GM10266 (cell line): ENCODE measurements at regions not wholly inside any gene's neighbourhood (a gene's known extent, or its start where the extent isn't known, plus 50 kb on each side); places are given as distances from the start of the nearest gene placed in this dataset.

Source experiments
- DNase-seq: peaks from one replicate; pipeline ENCODE4 v3.0.0; 2012; ENCODE audit errors: extremely low spot score
- CTCF ChIP-seq: IDR thresholded peaks from 2 replicates; pipeline ENCODE4 v1.5.1; 2012; ENCODE audit warnings: mild to moderate bottlenecking, low read depth; ENCODE audit not compliant: control insufficient read depth, insufficient read depth; ENCODE audit errors: missing control alignments

DNA sequence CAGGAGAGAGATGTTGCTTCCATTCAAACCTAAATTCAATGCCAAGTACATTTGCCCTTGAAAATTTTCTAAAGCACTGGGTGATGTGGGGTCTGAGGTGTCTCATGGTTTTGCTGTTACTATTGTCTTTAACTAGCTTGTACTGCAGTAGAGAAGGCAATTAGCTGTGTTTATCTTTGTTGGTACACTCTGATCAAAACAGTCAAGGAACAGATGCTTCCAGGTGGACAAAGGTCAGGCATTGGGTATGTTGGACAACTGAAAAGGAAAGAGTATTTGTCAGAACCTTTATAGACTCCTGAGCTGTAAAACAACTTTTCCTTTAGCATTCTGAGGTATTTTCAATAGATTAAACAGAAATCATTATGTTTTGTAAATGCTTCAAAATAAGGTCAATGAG, 2228.7 kb upstream of the WWC1 start:
- no peak for DNase-seq
- no peak for TF ChIP-seq CTCF

- no peak for DNase-seq
Measured at GRCh38 chr5:166063261-166063660, 2228.2 kb upstream of the WWC1 start.

DNA sequence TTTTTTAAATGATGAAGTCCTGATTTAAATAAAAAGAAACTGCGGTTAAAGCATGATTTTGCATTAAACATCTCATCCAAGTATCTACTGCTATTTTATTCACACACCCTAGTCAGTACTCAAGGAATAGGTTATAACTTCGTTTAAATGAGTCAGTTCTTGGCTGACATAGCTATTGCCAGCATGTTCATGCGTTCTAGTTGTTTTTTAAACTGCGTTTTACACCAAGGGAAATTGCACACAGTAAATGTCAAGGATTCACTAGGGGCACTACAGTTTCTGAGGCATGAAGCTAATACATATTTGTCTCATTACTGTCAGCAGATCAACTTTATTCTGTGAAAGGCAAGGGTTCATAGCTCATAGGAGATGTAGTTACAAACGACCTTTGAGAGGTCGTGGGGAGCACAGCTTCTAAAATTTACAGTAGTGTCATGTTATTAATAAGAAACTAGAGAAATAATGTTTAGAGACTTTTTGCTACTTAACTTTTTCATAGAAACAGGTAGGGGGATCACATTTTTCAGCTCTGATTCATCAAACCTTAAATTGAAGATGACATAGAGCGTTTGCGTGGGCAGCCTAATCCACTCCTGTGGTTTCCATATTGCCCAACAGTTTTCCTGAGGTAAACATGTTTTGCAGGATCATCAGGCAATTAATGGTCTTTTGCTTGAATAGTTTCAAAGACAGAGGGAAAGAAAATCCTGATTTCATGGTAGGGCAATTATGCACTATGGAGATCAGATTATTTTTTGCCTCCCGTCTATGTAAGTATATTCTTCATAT, 2222.7 kb upstream of the WWC1 start:
- no peak for DNase-seq
- TF ChIP-seq CTCF, result no peak

More at GRCh38 chr5:166063261-166063660, 2228.2 kb upstream of the WWC1 start:
- TF ChIP-seq CTCF, result no peak

DNA sequence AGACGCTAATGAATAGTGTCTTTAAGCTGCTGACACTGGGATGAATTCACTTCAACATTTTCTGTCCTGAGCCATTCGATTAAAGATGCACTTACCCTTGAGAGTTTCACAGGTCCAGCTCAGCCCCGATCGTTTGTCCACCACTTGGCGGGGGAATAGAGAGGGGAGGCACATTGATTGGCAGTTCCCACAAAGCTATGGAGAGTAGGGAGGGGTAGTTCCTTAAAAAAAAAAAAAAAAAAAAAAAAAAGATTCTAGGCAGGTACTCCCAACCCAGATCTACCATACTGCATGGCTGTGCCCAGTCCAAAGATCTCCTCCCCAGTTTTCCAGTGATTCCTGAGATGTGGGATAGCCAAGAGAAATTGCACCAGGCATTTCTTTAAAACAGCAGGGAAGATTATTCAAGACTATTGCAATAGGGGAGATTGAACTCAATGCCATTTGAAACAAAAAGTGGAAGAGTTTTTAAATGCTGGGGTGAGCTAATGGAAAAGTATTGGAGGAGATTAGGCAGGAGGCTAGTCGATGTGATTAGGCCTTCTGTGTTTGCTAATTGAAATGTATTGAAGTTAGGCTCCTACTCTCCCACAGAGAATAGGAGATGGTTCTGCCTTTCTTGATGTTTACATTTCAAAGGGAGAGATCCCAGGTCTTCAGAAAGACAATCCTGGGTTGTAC, 2217.4 kb upstream of the WWC1 start:
- no peak for DNase-seq

DNA sequence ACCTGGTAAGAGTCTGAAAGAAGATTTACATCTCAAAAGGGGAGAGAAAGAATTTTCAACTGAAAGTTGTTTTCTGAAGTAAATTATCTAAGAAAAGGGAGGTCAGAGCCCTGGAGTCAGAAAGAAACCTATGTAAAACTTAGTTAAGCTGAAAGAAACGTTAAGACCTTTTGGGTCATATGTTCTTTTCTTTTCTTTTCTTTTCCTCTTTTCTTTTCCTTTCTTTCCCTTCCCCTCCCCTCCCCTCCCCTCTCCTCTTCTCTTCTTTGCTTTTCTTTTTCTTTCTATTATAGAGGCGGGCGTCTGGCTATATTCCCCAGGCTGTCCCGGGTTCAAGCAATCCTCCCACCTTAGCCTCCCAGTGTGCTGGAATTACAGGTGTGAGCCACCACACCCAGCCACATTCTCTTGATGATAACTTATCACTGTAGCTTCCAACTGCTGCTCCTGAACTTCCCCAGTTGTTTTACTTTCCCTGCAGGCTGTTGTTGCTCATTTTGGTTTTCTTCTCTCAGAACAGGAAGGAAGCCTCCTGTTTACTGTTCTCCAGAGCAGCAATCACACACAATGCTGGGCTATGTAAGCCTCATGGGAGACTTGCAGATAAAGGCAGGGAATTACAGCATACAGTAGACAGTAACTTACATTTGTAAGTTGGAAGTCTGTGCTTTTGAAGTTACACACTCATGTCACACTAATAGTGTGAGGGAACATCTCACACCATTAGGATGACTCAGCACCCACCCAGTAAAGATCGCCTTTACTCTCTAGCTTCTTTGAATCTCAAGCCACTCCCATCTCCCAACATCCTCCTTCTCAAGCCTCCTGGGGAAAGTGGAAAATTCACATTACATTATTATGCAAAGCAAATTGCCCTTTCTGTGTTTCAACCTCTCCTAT, 2216.6 kb upstream of the WWC1 start:
- no peak for DNase-seq
- TF ChIP-seq CTCF, result no peak

More for the DNA sequence above, 2217.4 kb upstream of the WWC1 start:
- TF ChIP-seq CTCF, result no peak

DNA sequence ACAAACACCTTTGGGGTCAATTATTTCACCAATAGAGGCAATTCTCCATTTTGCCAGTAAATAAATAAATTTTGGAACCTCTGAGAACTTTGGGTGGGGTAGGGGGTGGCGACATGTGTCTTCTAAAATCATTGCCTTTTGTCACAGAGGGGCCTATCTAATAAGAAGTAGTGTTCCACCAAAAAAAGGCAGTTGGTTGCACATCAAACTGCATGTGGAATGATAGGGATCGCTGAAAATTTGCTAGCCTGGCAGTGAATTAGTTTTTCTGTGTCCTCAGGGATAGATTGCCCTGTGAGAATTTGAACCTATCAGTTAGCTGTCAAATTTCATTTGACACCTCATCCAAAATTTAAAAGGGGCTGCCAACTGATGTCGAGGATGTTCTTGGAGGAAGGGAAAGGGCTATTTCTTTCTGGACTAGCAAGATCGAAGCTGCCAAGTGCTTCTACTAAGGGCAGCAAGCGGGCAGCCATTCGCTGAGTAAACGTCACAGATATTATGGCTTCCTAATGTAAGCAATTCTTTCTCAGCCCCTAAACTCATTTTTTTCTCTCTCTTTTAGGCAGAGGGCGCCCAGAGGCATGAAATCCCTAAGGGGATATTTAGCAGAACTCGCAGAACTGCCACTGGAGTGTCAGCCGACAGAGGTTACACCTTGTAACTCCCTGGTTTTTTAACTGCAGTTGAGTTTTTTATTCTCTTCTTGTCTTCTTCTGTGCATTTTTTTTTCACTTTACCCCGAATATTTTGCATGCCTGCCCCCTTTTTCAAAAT, 2208.1 kb upstream of the WWC1 start:
- DNase-seq, result no peak
- no peak for TF ChIP-seq CTCF
